NOMO-1 treated with dmso at 0.1 percent for 144 hours (cell line): ENCODE measurements at regions not wholly inside any gene's neighbourhood (a gene's known extent, or its start where the extent isn't known, plus 50 kb on each side); places are given as distances from the start of the nearest gene placed in this dataset.
"Not testable (repeated sequence)": the region's sequence is repeated elsewhere in the genome, so short reads cannot be mapped to it uniquely, and the experiment has no call there.

Experiments used
- DNase-seq: peaks from one replicate; lab custom pipeline; 2025; ENCODE audit not compliant: unreplicated experiment; lab: John Stamatoyannopoulos, UW

GRCh38 chr5:91486638-91487037, 103.5 kb upstream of the ARRDC3 start:
- no peak for DNase-seq

DNA sequence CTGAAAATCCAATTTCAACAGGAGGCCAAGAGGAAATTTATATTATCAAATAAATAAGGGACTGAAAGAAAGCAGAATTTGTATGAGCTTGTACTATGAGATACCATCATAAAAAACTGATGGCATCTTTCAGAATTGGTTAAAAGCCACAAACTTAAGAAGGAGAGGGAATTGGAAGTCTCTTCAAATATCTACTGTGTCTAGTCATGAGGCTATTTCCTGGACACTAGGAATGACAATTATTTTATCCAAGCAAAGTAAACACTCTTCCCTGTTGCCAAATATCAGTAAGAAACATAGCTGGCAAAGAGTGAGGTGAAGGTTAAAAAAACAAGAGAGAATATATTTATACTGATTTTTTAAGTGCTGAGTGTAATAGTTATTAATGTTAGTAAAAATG, 101.5 kb upstream of the ARRDC3 start:
- DNase-seq: no peak

DNA sequence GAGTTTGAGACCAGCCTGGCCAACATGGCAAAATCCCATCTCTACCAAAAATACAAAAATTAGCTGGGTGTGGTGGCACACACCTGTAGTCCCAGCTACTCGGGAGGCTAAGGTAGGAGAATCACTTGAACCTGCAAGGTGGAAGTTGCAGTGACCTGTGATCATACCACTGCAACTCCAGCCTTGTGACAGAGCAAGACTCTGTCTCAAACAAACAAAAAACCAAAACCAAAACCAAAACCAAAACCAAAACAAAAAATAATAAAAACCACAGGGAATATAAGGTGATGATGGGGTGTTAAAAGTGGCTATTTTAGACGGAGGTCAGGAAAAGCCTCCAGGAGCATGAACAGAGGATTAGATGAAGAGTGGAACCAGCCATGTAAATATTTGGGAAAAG, 96.3 kb upstream of the ARRDC3 start:
- DNase-seq: not testable (repeated sequence)

GRCh38 chr5:91478096-91478495, 95.0 kb upstream of the ARRDC3 start:
- no peak for DNase-seq

DNA sequence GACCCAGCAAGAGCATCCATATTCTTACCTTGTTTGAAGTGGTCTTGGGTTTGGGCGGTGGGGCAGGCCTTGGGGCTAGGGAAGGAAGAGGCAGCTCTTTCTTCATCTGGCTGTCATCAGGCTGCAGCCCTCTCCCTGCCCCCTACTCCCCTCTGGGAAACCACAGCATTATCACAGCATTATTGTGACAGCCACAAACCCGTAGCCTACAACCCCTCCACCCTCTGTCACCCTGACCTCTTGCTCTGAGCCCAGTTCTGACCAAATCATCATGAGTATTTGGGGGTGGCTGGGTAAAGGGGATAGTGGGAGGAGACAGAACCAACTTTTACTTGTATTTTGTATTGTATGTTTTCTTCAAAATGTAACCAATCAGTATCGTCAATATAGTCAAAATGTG, 94.3 kb upstream of the ARRDC3 start:
- DNase-seq: no peak

- DNase-seq: no peak
Observed at GRCh38 chr5:91474201-91474600, 91.1 kb upstream of the ARRDC3 start.

DNA sequence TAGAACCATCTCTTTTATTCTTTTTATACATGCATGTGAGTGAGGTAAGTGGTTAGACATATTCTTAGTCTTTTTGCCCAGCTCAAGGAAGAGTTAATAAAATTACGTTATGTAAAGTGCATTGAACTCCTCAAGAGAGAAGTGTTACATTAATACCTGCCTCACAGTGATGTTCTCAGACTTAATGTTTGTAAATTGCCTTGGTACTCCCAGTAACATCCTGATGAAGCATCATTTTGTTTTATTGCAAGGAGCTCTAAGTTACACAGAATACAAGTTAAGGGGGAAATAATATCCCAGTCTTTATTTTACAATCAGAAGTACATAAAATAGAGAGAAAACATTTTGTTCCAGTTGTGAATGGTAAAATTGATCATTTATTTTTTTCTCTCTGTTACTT, 89.5 kb upstream of the ARRDC3 start:
- DNase-seq: no peak

GRCh38 chr5:91469517-91470165, 86.5 kb upstream of the ARRDC3 start:
- DNase-seq: peak; percentile 66

GRCh38 chr5:91468651-91469422, 85.7 kb upstream of the ARRDC3 start:
- DNase-seq: no peak

GRCh38 chr5:91464886-91465646, 81.9 kb upstream of the ARRDC3 start:
- no peak for DNase-seq

DNA sequence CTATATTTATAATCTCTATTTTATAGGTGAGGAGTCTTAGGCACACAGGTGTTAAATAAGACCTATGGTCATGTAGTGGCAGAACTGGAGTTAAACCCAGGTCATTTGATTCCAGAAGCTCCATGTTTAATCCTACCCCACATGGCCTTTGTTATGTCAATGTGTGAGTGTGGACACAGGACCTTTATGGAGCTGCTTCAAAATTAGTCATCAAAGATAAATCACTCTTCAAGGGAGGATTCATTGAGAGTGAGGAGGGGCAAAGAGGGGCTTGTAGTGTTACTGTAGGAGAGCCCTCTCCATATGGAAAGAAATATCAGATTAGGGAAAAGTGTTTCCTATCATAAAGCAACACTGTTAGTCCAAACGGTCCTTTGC, 74.6 kb upstream of the ARRDC3 start:
- no peak for DNase-seq

GRCh38 chr5:91456928-91457680, 74.0 kb upstream of the ARRDC3 start:
- no peak for DNase-seq

DNA sequence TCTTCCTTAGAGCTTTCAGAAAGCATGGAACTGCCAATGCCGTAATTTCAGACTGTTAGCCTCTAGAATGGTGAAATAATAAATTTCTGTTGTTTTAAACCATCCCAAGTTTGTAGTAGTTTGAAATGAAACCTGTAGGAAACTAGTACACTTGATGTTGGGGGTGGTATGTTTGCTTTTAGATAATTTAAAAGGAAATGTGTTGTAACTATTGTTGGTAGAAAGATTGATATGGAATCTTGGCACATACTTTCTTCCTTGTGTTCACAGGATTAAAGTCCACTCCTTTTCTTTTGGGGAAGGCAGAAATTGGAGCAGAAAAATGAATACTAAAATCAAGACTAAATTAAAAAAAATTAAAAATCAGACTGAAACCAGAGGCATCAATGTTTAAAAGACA, 66.0 kb upstream of the ARRDC3 start:
- DNase-seq: no peak

DNA sequence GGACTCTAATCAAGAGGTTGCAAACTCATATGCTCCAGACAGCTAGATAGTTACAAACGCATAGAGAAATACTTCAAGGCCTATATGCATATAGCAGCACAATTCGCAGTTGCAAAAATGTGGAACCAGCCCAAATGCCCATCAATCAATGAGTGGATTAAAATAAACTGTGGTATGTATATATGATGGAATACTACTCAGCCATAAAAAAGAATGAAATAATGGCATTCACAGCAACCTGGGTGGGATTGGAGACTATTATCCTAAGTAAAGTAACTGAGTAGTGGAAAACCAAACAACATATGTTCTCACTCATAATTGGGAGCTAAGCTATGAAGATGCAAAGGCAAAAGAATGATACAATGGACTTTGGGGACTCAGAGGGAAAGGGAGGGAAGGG, 65.0 kb upstream of the ARRDC3 start:
- DNase-seq: not testable (repeated sequence)

- not testable (repeated sequence) for DNase-seq
Observed at GRCh38 chr5:91446880-91447279, 63.8 kb upstream of the ARRDC3 start.

GRCh38 chr5:91443761-91444467, 60.8 kb upstream of the ARRDC3 start:
- no peak for DNase-seq

- DNase-seq: no peak
Observed at GRCh38 chr5:91443023-91443422, 59.9 kb upstream of the ARRDC3 start.

- no peak for DNase-seq
Observed at GRCh38 chr5:91441082-91441481, 58.0 kb upstream of the ARRDC3 start.

- no peak for DNase-seq
Observed at GRCh38 chr5:91438871-91439270, 55.8 kb upstream of the ARRDC3 start.

- no peak for DNase-seq
Observed at GRCh38 chr5:91436241-91436640, 53.1 kb upstream of the ARRDC3 start.

- DNase-seq: no peak
Observed at GRCh38 chr5:91434348-91434747, 51.2 kb upstream of the ARRDC3 start.
